ENCODE measurements at regions not wholly inside any gene's neighbourhood (a gene's known extent, or its start where the extent isn't known, plus 50 kb on each side); places are given as distances from the start of the nearest gene placed in this dataset.

DNA sequence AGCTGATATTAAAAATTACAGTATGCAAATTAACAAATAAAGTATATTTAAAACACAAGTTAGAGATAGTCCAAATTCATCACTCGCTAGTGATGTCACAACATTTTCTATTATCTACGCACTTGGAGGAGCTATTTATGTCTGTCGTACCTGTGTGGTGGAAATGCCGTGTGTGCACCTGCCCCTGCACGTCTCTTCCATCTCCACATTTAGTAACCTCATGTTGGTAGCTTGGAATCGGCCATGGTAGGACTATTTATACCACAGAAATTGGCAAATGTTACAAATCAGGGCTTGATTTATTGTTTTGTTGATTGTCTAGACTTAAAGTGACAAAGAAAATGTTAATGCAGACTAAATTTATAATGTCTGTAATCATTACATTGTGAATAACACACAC lies 62.6 kb upstream of the NTF3 start:
- 100% methylated on average over 1 of the region's 6 CpGs for WGBS (ENCODE audit: insufficient coverage)

DNA sequence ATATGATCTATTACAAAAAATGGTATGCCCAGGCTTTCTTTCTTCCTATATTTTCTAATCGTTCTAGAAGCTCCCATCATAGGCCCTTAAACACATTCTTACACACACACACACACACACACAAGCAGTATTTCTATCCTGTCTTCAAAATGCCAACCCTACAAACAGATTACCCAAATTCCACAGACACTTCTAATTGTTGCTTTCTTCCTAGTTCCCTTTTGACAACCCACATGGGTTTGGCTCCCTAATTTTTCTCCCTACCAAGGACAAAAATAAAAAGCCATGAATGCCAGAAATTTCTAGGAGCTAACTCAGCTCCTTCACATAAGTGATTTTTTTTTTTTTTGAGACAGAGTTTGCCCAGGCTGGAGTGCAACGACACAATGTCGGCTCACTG lies 60.3 kb upstream of the NTF3 start:
- Histone ChIP-seq H3K36me3 (ENCODE audit: control insufficient read depth in 2 of 2, extremely low read depth in 1 of 2, insufficient read depth in 1 of 2, low read length in 1 of 2) (no peaks in the 10 kb centered on the region), H3K27me3 (replicated peaks in 1 of 2; ENCODE audit: control insufficient read depth in 2 of 2, extremely low read depth in 1 of 2, insufficient read depth in 2 of 2, low read length in 1 of 2) (no peaks in the 10 kb centered on the region), H3K9me3 (no peaks in the 10 kb centered on the region), H3K27ac (ENCODE audit: low read length) (no peak overlapping the region), H3K4me1 (ENCODE audit: control insufficient read depth in 1 of 2, extremely low read depth in 1 of 2, insufficient read depth in 2 of 2, low read length in 2 of 2) (no peaks in the 10 kb centered on the region), H3K4me3 (ENCODE audit: control insufficient read depth in 1 of 2, extremely low read depth in 1 of 2, low read length in 1 of 2) (no peak overlapping the region)
- Mint-ChIP-seq H3K27me3 (peaks cover 1 to 3% of the 10 kb centered on the region in 2 donors), H3K27ac (no peak overlapping the region), H3K4me3 (no peak overlapping the region), H3K36me3 (no peaks in the 10 kb centered on the region), H3K9me3 (no peaks in the 10 kb centered on the region), H3K4me1 (no peaks in the 10 kb centered on the region)
- CTCF ChIA-PET = no interaction called here
- POLR2A ChIA-PET = no interaction called here
- no peak for DNase-seq
- 13% methylated on average over 1 of the region's 3 CpGs for WGBS (ENCODE audit: insufficient coverage)
- ATAC-seq (replicated peaks in 1 of 4) = no peak

More for the DNA sequence above, 62.6 kb upstream of the NTF3 start:
- ChIA-PET POLR2A (no interaction called here), CTCF (no interaction called here)
- Mint-ChIP-seq H3K4me3 (no peak overlapping the region), H3K36me3 (no peaks in the 10 kb centered on the region), H3K9me3 (peaks cover 0 to 6% (median 0%) of the 10 kb centered on the region in 3 donors), H3K4me1 (no peaks in the 10 kb centered on the region), H3K27me3 (peaks cover 1 to 3% of the 10 kb centered on the region in 2 donors), H3K27ac (no peak overlapping the region)
- Histone ChIP-seq H3K36me3 (ENCODE audit: control insufficient read depth in 2 of 2, extremely low read depth in 1 of 2, insufficient read depth in 1 of 2, low read length in 1 of 2) (no peaks in the 10 kb centered on the region), H3K4me3 (ENCODE audit: control insufficient read depth in 1 of 2, extremely low read depth in 1 of 2, low read length in 1 of 2) (no peak overlapping the region), H3K27ac (ENCODE audit: low read length) (no peak overlapping the region), H3K9me3 (no peaks in the 10 kb centered on the region), H3K4me1 (ENCODE audit: control insufficient read depth in 1 of 2, extremely low read depth in 1 of 2, insufficient read depth in 2 of 2, low read length in 2 of 2) (no peaks in the 10 kb centered on the region), H3K27me3 (replicated peaks in 1 of 2; ENCODE audit: control insufficient read depth in 2 of 2, extremely low read depth in 1 of 2, insufficient read depth in 2 of 2, low read length in 1 of 2) (no peaks in the 10 kb centered on the region)
- no peak for ATAC-seq (replicated peaks in 1 of 4)
- no peak for DNase-seq

DNA sequence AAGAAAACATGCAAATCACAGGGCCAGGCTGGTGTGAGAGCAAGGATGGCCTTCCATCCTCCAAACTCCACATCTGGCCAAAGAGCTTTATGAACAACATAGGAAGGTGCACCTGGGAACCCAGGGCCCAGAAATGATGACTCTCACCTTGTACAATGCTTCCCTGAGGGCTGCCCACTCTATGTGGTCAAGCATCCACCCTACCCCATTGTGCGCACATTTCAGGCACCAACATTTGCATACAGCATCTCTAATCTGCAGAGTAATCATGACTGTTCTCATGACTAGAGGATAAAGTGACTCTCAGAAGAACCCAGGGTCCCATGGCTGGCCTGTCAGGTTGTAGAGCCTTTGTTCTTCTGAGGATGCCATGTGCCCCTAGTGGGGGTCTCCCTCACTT lies 57.2 kb upstream of the NTF3 start:
- H3K27me3 Mint-ChIP-seq = peaks cover 0 to 1% of the 10 kb centered on the region in 2 donors
- CTCF ChIA-PET = no interaction called here
- no CpG with 5 or more reads among the region's 1 CpG for WGBS (ENCODE audit: insufficient coverage)

GRCh38 chr12:5375547-5376295 lies 56.2 kb upstream of the NTF3 start:
- no peak overlapping the region for H3K4me3 Mint-ChIP-seq
- DNase-seq = no peak
- Histone ChIP-seq H3K4me1 (ENCODE audit: control insufficient read depth in 1 of 2, extremely low read depth in 1 of 2, insufficient read depth in 2 of 2, low read length in 2 of 2) (no peaks in the 10 kb centered on the region), H3K27ac (ENCODE audit: low read length) (no peak overlapping the region), H3K9me3 (no peaks in the 10 kb centered on the region), H3K36me3 (ENCODE audit: control insufficient read depth in 2 of 2, extremely low read depth in 1 of 2, insufficient read depth in 1 of 2, low read length in 1 of 2) (no peaks in the 10 kb centered on the region), H3K27me3 (replicated peaks in 1 of 2; ENCODE audit: control insufficient read depth in 2 of 2, extremely low read depth in 1 of 2, insufficient read depth in 2 of 2, low read length in 1 of 2) (no peaks in the 10 kb centered on the region), H3K4me3 (ENCODE audit: control insufficient read depth in 1 of 2, extremely low read depth in 1 of 2, low read length in 1 of 2) (no peak overlapping the region)
- H3K4me1 Mint-ChIP-seq = no peaks in the 10 kb centered on the region
- H3K27me3 Mint-ChIP-seq = peaks cover 0 to 1% of the 10 kb centered on the region in 2 donors
- H3K9me3 Mint-ChIP-seq = no peaks in the 10 kb centered on the region
- 75% methylated on average over 1 of the region's 5 CpGs for WGBS (ENCODE audit: insufficient coverage)
- ChIA-PET CTCF (no interaction called here), POLR2A (no interaction called here)
- no peak overlapping the region for H3K27ac Mint-ChIP-seq
- H3K36me3 Mint-ChIP-seq = no peaks in the 10 kb centered on the region
- ATAC-seq (replicated peaks in 1 of 4) = no peak

More for the DNA sequence above, 57.2 kb upstream of the NTF3 start:
- Mint-ChIP-seq H3K27ac (no peak overlapping the region), H3K9me3 (no peaks in the 10 kb centered on the region), H3K4me3 (no peak overlapping the region), H3K36me3 (no peaks in the 10 kb centered on the region), H3K4me1 (no peaks in the 10 kb centered on the region)
- no peaks in the 10 kb centered on the region for H3K27me3 ChIP-seq (replicated peaks in 1 of 2; ENCODE audit: control insufficient read depth in 2 of 2, extremely low read depth in 1 of 2, insufficient read depth in 2 of 2, low read length in 1 of 2)
- DNase-seq = no peak
- POLR2A ChIA-PET = no interaction called here
- no peaks in the 10 kb centered on the region for H3K4me1 ChIP-seq (ENCODE audit: control insufficient read depth in 1 of 2, extremely low read depth in 1 of 2, insufficient read depth in 2 of 2, low read length in 2 of 2)
- H3K9me3 ChIP-seq = no peaks in the 10 kb centered on the region
- no peaks in the 10 kb centered on the region for H3K36me3 ChIP-seq (ENCODE audit: control insufficient read depth in 2 of 2, extremely low read depth in 1 of 2, insufficient read depth in 1 of 2, low read length in 1 of 2)
- no peak overlapping the region for H3K4me3 ChIP-seq (ENCODE audit: control insufficient read depth in 1 of 2, extremely low read depth in 1 of 2, low read length in 1 of 2)
- H3K27ac ChIP-seq (ENCODE audit: low read length) = no peak overlapping the region
- ATAC-seq (replicated peaks in 1 of 4) = no peak

- Mint-ChIP-seq H3K27ac (no peak overlapping the region), H3K4me3 (no peak overlapping the region), H3K4me1 (no peaks in the 10 kb centered on the region), H3K36me3 (no peaks in the 10 kb centered on the region), H3K9me3 (no peaks in the 10 kb centered on the region), H3K27me3 (peaks cover 0 to 3% of the 10 kb centered on the region in 2 donors)
- Histone ChIP-seq H3K27ac (ENCODE audit: low read length) (no peak overlapping the region), H3K9me3 (no peaks in the 10 kb centered on the region), H3K4me3 (ENCODE audit: control insufficient read depth in 1 of 2, extremely low read depth in 1 of 2, low read length in 1 of 2) (no peak overlapping the region), H3K36me3 (ENCODE audit: control insufficient read depth in 2 of 2, extremely low read depth in 1 of 2, insufficient read depth in 1 of 2, low read length in 1 of 2) (no peaks in the 10 kb centered on the region), H3K4me1 (ENCODE audit: control insufficient read depth in 1 of 2, extremely low read depth in 1 of 2, insufficient read depth in 2 of 2, low read length in 2 of 2) (no peaks in the 10 kb centered on the region), H3K27me3 (replicated peaks in 1 of 2; ENCODE audit: control insufficient read depth in 2 of 2, extremely low read depth in 1 of 2, insufficient read depth in 2 of 2, low read length in 1 of 2) (no peaks in the 10 kb centered on the region)
- DNase-seq (no peak), ATAC-seq (replicated peaks in 1 of 4) (no peak)
- ChIA-PET CTCF (no interaction called here), POLR2A (no interaction called here)
- WGBS (ENCODE audit: insufficient coverage) = 17% methylated on average over 1 of the region's 5 CpGs
These were observed 55.2 kb upstream of the NTF3 start for GRCh38 chr12:5376591-5377207.

DNA sequence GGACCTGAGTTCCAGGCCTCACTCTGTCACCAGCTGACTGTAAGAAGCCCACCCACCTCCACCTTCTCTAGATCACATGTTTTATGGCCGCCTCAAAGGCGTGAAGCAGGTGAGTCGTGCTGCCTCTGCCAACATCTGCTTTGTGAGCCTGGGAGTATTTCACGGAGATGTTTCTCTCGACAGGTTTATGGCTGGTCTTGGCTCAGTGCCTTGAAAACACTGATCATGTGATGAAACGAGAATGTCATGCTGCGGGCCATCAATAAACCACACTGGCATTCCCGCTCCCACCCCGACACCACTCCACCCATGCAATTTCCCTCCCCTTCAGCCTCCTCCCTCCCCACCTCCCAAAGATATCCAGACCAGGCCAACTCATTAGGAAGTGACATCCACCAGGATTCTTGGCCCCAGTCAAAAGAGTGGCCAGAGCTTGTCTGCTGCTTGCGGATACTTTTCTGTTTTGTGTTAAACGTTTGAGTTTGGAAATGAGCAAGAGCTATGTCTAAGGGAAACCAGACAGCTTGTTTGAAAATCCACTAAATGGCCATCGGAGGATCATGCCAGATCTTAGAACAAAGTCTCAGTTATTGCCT lies 53.8 kb upstream of the NTF3 start:
- DNase-seq = no peak
- H3K36me3 ChIP-seq (ENCODE audit: control insufficient read depth in 2 of 2, extremely low read depth in 1 of 2, insufficient read depth in 1 of 2, low read length in 1 of 2) = no peaks in the 10 kb centered on the region
- H3K27ac Mint-ChIP-seq = no peak overlapping the region
- no peak overlapping the region for H3K4me3 Mint-ChIP-seq
- H3K4me3 ChIP-seq (ENCODE audit: control insufficient read depth in 1 of 2, extremely low read depth in 1 of 2, low read length in 1 of 2) = no peak overlapping the region
- H3K27me3 ChIP-seq (replicated peaks in 1 of 2; ENCODE audit: control insufficient read depth in 2 of 2, extremely low read depth in 1 of 2, insufficient read depth in 2 of 2, low read length in 1 of 2) = no peaks in the 10 kb centered on the region
- 81% methylated on average over 10 of the region's 12 CpGs for WGBS (ENCODE audit: insufficient coverage)
- H3K4me1 Mint-ChIP-seq = no peaks in the 10 kb centered on the region
- no peaks in the 10 kb centered on the region for H3K36me3 Mint-ChIP-seq
- H3K27ac ChIP-seq (ENCODE audit: low read length) = no peak overlapping the region
- H3K9me3 Mint-ChIP-seq = no peaks in the 10 kb centered on the region
- ChIA-PET POLR2A (no interaction called here), CTCF (no interaction called here)
- no peaks in the 10 kb centered on the region for H3K9me3 ChIP-seq
- H3K4me1 ChIP-seq (ENCODE audit: control insufficient read depth in 1 of 2, extremely low read depth in 1 of 2, insufficient read depth in 2 of 2, low read length in 2 of 2) = no peaks in the 10 kb centered on the region
- no peak for ATAC-seq (replicated peaks in 1 of 4)
- H3K27me3 Mint-ChIP-seq = peaks cover 0 to 2% of the 10 kb centered on the region in 2 donors
